ENCODE measurements at regions not wholly inside any gene's neighbourhood (a gene's known extent, or its start where the extent isn't known, plus 50 kb on each side); places are given as distances from the start of the nearest gene placed in this dataset.

- TF ChIP-seq FOXP1 (CRISPR knock-in tag; IDR thresholded peaks at IDR 0.05; ENCODE audit: borderline replicate concordance) = no peak
- TF ChIP-seq, protein P1, sequence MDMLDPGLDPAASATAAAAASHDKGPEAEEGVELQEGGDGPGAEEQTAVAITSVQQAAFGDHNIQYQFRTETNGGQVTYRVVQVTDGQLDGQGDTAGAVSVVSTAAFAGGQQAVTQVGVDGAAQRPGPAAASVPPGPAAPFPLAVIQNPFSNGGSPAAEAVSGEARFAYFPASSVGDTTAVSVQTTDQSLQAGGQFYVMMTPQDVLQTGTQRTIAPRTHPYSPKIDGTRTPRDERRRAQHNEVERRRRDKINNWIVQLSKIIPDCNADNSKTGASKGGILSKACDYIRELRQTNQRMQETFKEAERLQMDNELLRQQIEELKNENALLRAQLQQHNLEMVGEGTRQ (CRISPR knock-in tag; IDR thresholded peaks at IDR 0.05) = no peak
- TF ChIP-seq, protein P2, sequence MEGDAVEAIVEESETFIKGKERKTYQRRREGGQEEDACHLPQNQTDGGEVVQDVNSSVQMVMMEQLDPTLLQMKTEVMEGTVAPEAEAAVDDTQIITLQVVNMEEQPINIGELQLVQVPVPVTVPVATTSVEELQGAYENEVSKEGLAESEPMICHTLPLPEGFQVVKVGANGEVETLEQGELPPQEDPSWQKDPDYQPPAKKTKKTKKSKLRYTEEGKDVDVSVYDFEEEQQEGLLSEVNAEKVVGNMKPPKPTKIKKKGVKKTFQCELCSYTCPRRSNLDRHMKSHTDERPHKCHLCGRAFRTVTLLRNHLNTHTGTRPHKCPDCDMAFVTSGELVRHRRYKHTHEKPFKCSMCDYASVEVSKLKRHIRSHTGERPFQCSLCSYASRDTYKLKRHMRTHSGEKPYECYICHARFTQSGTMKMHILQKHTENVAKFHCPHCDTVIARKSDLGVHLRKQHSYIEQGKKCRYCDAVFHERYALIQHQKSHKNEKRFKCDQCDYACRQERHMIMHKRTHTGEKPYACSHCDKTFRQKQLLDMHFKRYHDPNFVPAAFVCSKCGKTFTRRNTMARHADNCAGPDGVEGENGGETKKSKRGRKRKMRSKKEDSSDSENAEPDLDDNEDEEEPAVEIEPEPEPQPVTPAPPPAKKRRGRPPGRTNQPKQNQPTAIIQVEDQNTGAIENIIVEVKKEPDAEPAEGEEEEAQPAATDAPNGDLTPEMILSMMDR (IDR thresholded peaks at IDR 0.05) = no peak
Measured at GRCh38 chr1:90220941-90221693, 226.2 kb downstream of the ZNF326 start.

All from WTC11 (cell line).